SK-N-MC (cell line): ENCODE measurements at regions not wholly inside any gene's neighbourhood (a gene's known extent, or its start where the extent isn't known, plus 50 kb on each side); places are given as distances from the start of the nearest gene placed in this dataset.

Experiments
- EZH2 ChIP-seq: fragments of 200-600 bp; sonication (generic); IDR thresholded peaks from one replicate; pipeline ENCODE4 v1.6.1; 2017; ENCODE audit warnings: antibody characterized with exemption
- FOXP2 ChIP-seq: optimal IDR thresholded peaks from 2 replicates; pipeline ENCODE3; 2011; ENCODE audit warnings: mild to moderate bottlenecking, moderate library complexity; ENCODE audit not compliant: insufficient read depth; ENCODE audit errors: extremely low read length, control extremely low read depth
- POLR2AphosphoS5 ChIP-seq: IDR thresholded peaks from 2 replicates; pipeline ENCODE4 v1.6.1; 2012; ENCODE audit warnings: mild to moderate bottlenecking, low read depth, low read length, borderline replicate concordance

- no peak for TF ChIP-seq POLR2AphosphoS5
- no peak for TF ChIP-seq EZH2
- no peak for TF ChIP-seq FOXP2
Measured at GRCh38 chr2:31765078-31765945, 184.6 kb upstream of the SRD5A2 start.
